ENCODE measurements at regions not wholly inside any gene's neighbourhood (a gene's known extent, or its start where the extent isn't known, plus 50 kb on each side); places are given as distances from the start of the nearest gene placed in this dataset.

DNA sequence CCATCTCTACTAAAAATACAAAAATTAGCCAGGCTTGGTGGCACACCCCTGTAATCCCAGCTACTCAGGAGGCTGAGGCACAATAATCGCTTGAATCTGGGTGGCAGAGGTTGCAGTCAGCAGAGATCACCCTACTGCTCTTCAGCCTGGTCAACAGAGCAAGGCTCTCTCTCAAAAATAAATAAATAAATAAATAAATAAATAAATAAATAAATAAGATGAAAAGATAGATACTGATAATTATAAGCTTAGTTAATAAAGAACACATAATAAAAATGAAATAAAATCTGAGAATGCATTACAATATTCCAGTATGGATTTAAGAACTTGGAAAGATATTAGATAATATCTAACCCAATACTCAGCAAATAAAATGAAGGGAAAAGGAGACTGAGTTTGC lies 235.9 kb upstream of the DAB1 start:
- TF ChIP-seq, protein P1, sequence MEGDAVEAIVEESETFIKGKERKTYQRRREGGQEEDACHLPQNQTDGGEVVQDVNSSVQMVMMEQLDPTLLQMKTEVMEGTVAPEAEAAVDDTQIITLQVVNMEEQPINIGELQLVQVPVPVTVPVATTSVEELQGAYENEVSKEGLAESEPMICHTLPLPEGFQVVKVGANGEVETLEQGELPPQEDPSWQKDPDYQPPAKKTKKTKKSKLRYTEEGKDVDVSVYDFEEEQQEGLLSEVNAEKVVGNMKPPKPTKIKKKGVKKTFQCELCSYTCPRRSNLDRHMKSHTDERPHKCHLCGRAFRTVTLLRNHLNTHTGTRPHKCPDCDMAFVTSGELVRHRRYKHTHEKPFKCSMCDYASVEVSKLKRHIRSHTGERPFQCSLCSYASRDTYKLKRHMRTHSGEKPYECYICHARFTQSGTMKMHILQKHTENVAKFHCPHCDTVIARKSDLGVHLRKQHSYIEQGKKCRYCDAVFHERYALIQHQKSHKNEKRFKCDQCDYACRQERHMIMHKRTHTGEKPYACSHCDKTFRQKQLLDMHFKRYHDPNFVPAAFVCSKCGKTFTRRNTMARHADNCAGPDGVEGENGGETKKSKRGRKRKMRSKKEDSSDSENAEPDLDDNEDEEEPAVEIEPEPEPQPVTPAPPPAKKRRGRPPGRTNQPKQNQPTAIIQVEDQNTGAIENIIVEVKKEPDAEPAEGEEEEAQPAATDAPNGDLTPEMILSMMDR (conservative IDR thresholded peaks at IDR 0.05 in 1 of 2, IDR thresholded peaks at IDR 0.05 in 1 of 2; ENCODE audit: low read depth in 1 of 2, low read length in 2 of 2), result no peak
- TF ChIP-seq EZH2 (IDR thresholded peaks at IDR 0.05; ENCODE audit: low read length, missing control alignments), result no peak
